ENCODE measurements at regions not wholly inside any gene's neighbourhood (a gene's known extent, or its start where the extent isn't known, plus 50 kb on each side); places are given as distances from the start of the nearest gene placed in this dataset.

GRCh38 chr2:74067221-74067747 lies 80.4 kb downstream of the BOLA3 start:
- Mint-ChIP-seq H3K4me3 (no peak overlapping the region), H3K9me3 (ENCODE audit: insufficient read depth) (no peaks in the 10 kb centered on the region), H3K4me1 (ENCODE audit: low read depth) (peaks cover 4% of the 10 kb centered on the region), H3K36me3 (ENCODE audit: low read depth) (peaks cover 18% of the 10 kb centered on the region), H3K27ac (no peak overlapping the region), H3K27me3 (ENCODE audit: low read depth) (no peaks in the 10 kb centered on the region)
- CTCF ChIA-PET, result no interaction called here
- ATAC-seq (no peak), DNase-seq (no peak)
- POLR2A ChIA-PET, result no interaction called here

DNA sequence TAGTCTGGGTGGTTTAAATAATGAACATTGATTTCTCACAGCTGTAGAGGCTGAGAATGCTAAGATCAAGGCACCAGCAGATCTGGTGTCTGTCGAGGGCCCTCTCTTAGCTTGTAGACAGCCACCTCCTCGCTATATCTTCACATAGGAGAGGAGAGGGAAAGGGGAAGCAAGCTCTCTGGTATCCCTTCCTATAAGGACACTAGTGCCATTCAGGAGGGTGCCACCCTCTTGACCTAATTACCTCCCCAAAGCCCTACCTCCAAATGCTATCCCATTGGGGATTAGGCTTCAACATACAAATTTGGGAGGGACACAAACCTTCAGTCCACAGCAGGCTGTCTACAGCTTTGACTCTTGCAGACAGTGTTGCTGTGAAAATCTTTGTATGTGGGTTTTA lies 76.7 kb downstream of the BOLA3 start:
- ATAC-seq (no peak), DNase-seq (no peak)
- no peaks in the 10 kb centered on the region for H3K9me3 Mint-ChIP-seq (ENCODE audit: insufficient read depth)
- no peak overlapping the region for H3K4me3 Mint-ChIP-seq
- ChIA-PET POLR2A (no interaction called here), CTCF (no interaction called here)
- no peak overlapping the region for H3K27ac Mint-ChIP-seq
- H3K27me3 Mint-ChIP-seq (ENCODE audit: low read depth), result no peaks in the 10 kb centered on the region
- H3K36me3 Mint-ChIP-seq (ENCODE audit: low read depth), result peaks cover 31% of the 10 kb centered on the region
- H3K4me1 Mint-ChIP-seq (ENCODE audit: low read depth), result peaks cover 6% of the 10 kb centered on the region

DNA sequence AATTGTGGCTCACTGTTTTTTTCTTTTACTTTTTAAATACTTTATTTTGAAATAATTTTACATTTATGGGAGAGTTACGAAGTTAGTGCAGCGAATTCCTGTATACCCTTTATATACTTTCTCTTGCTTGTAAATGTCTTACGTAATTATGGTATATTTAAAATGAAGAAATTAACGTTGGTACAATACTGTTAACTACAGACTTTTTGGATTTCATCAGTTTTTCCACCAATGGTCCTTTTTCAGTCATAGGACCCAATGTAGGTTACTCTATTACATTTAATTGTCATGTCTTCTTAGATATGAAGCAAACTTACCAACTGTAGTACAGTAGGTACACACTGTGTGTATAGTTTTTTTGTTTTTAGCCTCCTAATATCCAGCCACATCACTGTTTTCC lies 76.3 kb downstream of the BOLA3 start:
- Mint-ChIP-seq H3K4me1 (ENCODE audit: low read depth) (peaks cover 6% of the 10 kb centered on the region), H3K9me3 (ENCODE audit: insufficient read depth) (no peaks in the 10 kb centered on the region), H3K4me3 (no peak overlapping the region), H3K36me3 (ENCODE audit: low read depth) (peaks cover 34% of the 10 kb centered on the region), H3K27ac (no peak overlapping the region), H3K27me3 (ENCODE audit: low read depth) (no peaks in the 10 kb centered on the region)
- CTCF ChIA-PET, result no interaction called here
- DNase-seq (no peak), ATAC-seq (no peak)
- POLR2A ChIA-PET, result no interaction called here

GRCh38 chr2:74072565-74072964 lies 75.1 kb downstream of the BOLA3 start:
- no peaks in the 10 kb centered on the region for H3K9me3 Mint-ChIP-seq (ENCODE audit: insufficient read depth)
- no peaks in the 10 kb centered on the region for H3K27me3 Mint-ChIP-seq (ENCODE audit: low read depth)
- H3K36me3 Mint-ChIP-seq (ENCODE audit: low read depth), result peaks cover 40% of the 10 kb centered on the region
- ChIA-PET CTCF (interaction anchor here (0.9 kb wide), 1 partner anchor 164 kb away, joined by 3 read pairs; no protein-coding TSS in a partner anchor), POLR2A (no interaction called here)
- H3K4me3 Mint-ChIP-seq, result no peak overlapping the region
- no peak overlapping the region for H3K27ac Mint-ChIP-seq
- DNase-seq (no peak), ATAC-seq (no peak)
- peaks cover 6% of the 10 kb centered on the region for H3K4me1 Mint-ChIP-seq (ENCODE audit: low read depth)

DNA sequence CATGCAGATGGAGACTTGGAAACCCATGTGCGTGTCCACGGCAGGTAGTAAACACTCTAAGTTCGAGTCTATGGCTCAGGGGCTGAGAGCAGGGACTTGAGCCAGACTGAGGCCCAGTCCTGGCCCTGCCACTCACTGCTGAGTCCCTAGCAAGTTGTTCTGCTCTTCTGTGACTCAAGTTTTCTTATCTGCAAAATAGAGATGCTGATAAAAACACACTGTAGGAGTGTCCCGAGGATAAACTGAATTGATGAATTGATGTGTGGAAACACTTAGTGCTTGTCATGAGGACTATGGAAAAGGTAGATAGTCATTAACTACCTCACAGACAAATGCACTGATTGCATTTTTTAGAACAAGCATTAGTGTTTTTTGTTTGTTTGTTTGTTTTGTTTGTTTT lies 73.2 kb downstream of the BOLA3 start:
- Mint-ChIP-seq H3K27ac (no peak overlapping the region), H3K27me3 (ENCODE audit: low read depth) (no peaks in the 10 kb centered on the region), H3K9me3 (ENCODE audit: insufficient read depth) (no peaks in the 10 kb centered on the region), H3K4me1 (ENCODE audit: low read depth) (peaks cover 6% of the 10 kb centered on the region), H3K4me3 (no peak overlapping the region), H3K36me3 (ENCODE audit: low read depth) (peaks cover 38% of the 10 kb centered on the region)
- ChIA-PET POLR2A (no interaction called here), CTCF (no interaction called here)
- ATAC-seq (no peak), DNase-seq (no peak)

GRCh38 chr2:74076074-74076470 lies 71.6 kb downstream of the BOLA3 start:
- Mint-ChIP-seq H3K4me3 (no peak overlapping the region), H3K27me3 (ENCODE audit: low read depth) (no peaks in the 10 kb centered on the region), H3K36me3 (ENCODE audit: low read depth) (peaks cover 28% of the 10 kb centered on the region), H3K27ac (no peak overlapping the region), H3K9me3 (ENCODE audit: insufficient read depth) (no peaks in the 10 kb centered on the region), H3K4me1 (ENCODE audit: low read depth) (peaks cover 6% of the 10 kb centered on the region)
- DNase-seq (no peak), ATAC-seq (no peak)
- CTCF ChIA-PET, result no interaction called here
- POLR2A ChIA-PET, result interaction anchor here (0.6 kb wide), 1 partner anchor 59 kb away, joined by 5 read pairs; no protein-coding TSS in a partner anchor

GRCh38 chr2:74077636-74078035 lies 70.1 kb downstream of the BOLA3 start:
- Mint-ChIP-seq H3K27me3 (ENCODE audit: low read depth) (no peaks in the 10 kb centered on the region), H3K27ac (no peak overlapping the region), H3K4me3 (no peak overlapping the region), H3K9me3 (ENCODE audit: insufficient read depth) (no peaks in the 10 kb centered on the region), H3K36me3 (ENCODE audit: low read depth) (peaks cover 32% of the 10 kb centered on the region), H3K4me1 (ENCODE audit: low read depth) (peaks cover 4% of the 10 kb centered on the region)
- ATAC-seq (no peak), DNase-seq (no peak)
- ChIA-PET POLR2A (no interaction called here), CTCF (no interaction called here)

DNA sequence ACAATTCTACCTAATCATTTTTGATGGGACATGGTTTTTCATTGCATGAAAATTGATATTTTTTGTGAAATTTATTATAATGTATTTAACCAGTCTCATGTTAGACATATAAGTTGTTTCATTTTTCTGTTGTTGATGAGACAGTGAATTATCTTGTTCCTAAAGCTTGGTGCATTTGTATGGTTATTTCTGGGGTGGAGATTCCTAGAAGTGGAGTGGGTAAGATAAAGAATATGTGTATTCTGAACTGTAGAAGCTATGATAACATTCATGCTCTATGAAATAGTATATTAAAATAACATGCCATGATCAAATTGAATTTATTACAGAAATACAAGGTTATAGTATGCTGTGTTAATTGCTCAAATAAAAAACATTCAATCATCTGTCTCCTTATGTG lies 69.2 kb downstream of the BOLA3 start:
- Mint-ChIP-seq H3K4me1 (ENCODE audit: low read depth) (no peaks in the 10 kb centered on the region), H3K4me3 (no peak overlapping the region), H3K27ac (no peak overlapping the region), H3K9me3 (ENCODE audit: insufficient read depth) (no peaks in the 10 kb centered on the region), H3K36me3 (ENCODE audit: low read depth) (peaks cover 30% of the 10 kb centered on the region), H3K27me3 (ENCODE audit: low read depth) (no peaks in the 10 kb centered on the region)
- ChIA-PET POLR2A (no interaction called here), CTCF (no interaction called here)
- DNase-seq, result no peak
- ATAC-seq, result no peak

- CTCF ChIA-PET, result interaction anchor here (1.4 to 1.7 kb wide), 3 partner anchors 172 to 256 kb away, joined by 3 to 9 read pairs (median 6); partner anchors contain the start of gene STAMBP
- Mint-ChIP-seq H3K36me3 (ENCODE audit: low read depth) (peaks cover 31% of the 10 kb centered on the region), H3K27ac (no peak overlapping the region), H3K9me3 (ENCODE audit: insufficient read depth) (no peaks in the 10 kb centered on the region), H3K4me3 (no peak overlapping the region), H3K4me1 (ENCODE audit: low read depth) (no peaks in the 10 kb centered on the region), H3K27me3 (ENCODE audit: low read depth) (no peaks in the 10 kb centered on the region)
- DNase-seq (no peak), ATAC-seq (no peak)
- POLR2A ChIA-PET, result no interaction called here
These were observed 68.0 kb downstream of the BOLA3 start for GRCh38 chr2:74079522-74080341.

GRCh38 chr2:74080346-74080745 lies 67.4 kb downstream of the BOLA3 start:
- H3K36me3 Mint-ChIP-seq (ENCODE audit: low read depth), result peaks cover 31% of the 10 kb centered on the region
- POLR2A ChIA-PET, result no interaction called here
- ATAC-seq (no peak), DNase-seq (no peak)
- H3K4me1 Mint-ChIP-seq (ENCODE audit: low read depth), result no peaks in the 10 kb centered on the region
- H3K27ac Mint-ChIP-seq, result no peak overlapping the region
- H3K27me3 Mint-ChIP-seq (ENCODE audit: low read depth), result no peaks in the 10 kb centered on the region
- H3K4me3 Mint-ChIP-seq, result no peak overlapping the region
- no peaks in the 10 kb centered on the region for H3K9me3 Mint-ChIP-seq (ENCODE audit: insufficient read depth)
- CTCF ChIA-PET, result interaction anchor here (1.4 to 1.7 kb wide), 3 partner anchors 173 to 256 kb away, joined by 3 to 9 read pairs (median 6); partner anchors contain the start of gene STAMBP

DNA sequence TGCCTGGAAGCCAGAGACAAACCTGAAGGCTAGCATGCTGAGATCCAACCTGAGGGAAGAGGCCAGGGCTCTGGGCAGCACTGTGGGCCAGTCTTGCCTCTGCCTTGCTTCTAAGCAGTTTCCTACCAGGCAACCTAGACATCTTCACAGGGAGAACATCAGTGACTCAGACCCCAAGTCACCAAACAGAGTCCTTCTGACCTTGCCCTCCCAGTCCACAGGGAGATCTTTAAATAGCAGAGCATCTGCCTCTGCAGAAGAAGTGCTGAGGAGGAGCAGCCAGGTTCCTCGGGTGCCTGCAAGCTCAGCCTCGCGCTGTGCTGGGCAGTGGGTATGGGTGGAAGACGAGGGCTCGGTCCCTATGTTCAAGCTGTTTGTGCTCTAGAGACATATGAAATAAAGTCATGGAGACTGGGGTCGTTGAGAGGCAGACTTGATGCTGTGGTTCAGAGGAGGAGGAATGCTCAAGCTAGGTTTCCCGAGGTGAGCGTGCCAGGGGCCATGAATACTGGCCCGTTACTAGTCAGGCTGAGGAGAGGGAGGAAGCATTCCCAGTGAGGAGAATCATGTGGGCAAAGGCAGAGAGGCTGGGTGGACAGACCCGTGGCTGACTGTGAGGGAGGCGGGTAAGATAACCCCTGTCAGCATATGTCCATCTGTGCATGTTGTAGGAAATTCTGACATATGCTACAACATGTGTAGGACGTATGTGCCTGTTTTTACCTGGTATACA lies 66.5 kb downstream of the BOLA3 start:
- no peak for ATAC-seq
- POLR2A ChIA-PET, result no interaction called here
- H3K36me3 Mint-ChIP-seq (ENCODE audit: low read depth), result peaks cover 23% of the 10 kb centered on the region

GRCh38 chr2:74081763-74082110 lies 66.0 kb downstream of the BOLA3 start:
- H3K27me3 Mint-ChIP-seq (ENCODE audit: low read depth), result no peaks in the 10 kb centered on the region
- H3K4me3 Mint-ChIP-seq, result no peak overlapping the region
- ChIA-PET CTCF (no interaction called here), POLR2A (no interaction called here)
- no peaks in the 10 kb centered on the region for H3K4me1 Mint-ChIP-seq (ENCODE audit: low read depth)
- ATAC-seq (no peak), DNase-seq (no peak)
- H3K36me3 Mint-ChIP-seq (ENCODE audit: low read depth), result peaks cover 19% of the 10 kb centered on the region
- H3K9me3 Mint-ChIP-seq (ENCODE audit: insufficient read depth), result no peaks in the 10 kb centered on the region
- H3K27ac Mint-ChIP-seq, result no peak overlapping the region

More for the DNA sequence above, 66.5 kb downstream of the BOLA3 start:
- H3K9me3 Mint-ChIP-seq (ENCODE audit: insufficient read depth), result no peaks in the 10 kb centered on the region
- no peaks in the 10 kb centered on the region for H3K4me1 Mint-ChIP-seq (ENCODE audit: low read depth)
- no peak overlapping the region for H3K27ac Mint-ChIP-seq
- H3K27me3 Mint-ChIP-seq (ENCODE audit: low read depth), result no peaks in the 10 kb centered on the region
- no peak for DNase-seq
- CTCF ChIA-PET, result interaction anchor here (1.4 to 1.7 kb wide), 3 partner anchors 173 to 257 kb away, joined by 3 to 9 read pairs (median 6); partner anchors contain the start of gene STAMBP
- H3K4me3 Mint-ChIP-seq, result no peak overlapping the region
